ENCODE measurements at regions not wholly inside any gene's neighbourhood (a gene's known extent, or its start where the extent isn't known, plus 50 kb on each side); places are given as distances from the start of the nearest gene placed in this dataset.

DNA sequence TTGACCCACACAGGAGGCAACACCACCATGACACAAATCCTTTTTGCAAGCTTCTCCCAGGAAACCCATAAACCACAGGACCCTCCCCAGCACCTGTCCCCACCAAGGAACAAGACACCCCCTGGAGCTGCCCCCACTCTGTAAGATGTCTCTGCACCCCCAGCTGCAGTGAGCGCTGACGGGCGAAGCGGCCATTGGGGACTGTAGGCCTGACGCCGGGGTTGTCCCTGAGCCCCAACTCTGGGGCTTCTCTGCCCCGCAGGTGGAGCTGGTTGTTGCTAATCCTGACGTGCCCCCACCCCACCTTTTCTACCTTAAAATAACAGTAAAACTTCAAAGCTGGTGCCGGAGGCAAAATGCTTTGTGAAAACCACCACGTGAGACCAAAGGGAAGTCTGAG is 94.7 kb upstream of the PPP2R2D start:
- DNase-seq (ENCODE audit: low spot score in 2 of 2) = no peak
- WGBS, 2 donors = 80 to 89% methylated on average over 10 of the region's 10 CpGs
- Histone ChIP-seq H3K27me3 (no peaks in the 10 kb centered on the region), H3K4me3 (no peak overlapping the region), H3K9me3 (no peaks in the 10 kb centered on the region), H3K4me1 (no peaks in the 10 kb centered on the region), H3K27ac (no peak overlapping the region), H3K36me3 (no peaks in the 10 kb centered on the region)
- TF ChIP-seq POLR2A (IDR thresholded peaks at IDR 0.05) (no peak), EP300 (IDR thresholded peaks at IDR 0.05) (no peak)
- TF ChIP-seq, protein P1, sequence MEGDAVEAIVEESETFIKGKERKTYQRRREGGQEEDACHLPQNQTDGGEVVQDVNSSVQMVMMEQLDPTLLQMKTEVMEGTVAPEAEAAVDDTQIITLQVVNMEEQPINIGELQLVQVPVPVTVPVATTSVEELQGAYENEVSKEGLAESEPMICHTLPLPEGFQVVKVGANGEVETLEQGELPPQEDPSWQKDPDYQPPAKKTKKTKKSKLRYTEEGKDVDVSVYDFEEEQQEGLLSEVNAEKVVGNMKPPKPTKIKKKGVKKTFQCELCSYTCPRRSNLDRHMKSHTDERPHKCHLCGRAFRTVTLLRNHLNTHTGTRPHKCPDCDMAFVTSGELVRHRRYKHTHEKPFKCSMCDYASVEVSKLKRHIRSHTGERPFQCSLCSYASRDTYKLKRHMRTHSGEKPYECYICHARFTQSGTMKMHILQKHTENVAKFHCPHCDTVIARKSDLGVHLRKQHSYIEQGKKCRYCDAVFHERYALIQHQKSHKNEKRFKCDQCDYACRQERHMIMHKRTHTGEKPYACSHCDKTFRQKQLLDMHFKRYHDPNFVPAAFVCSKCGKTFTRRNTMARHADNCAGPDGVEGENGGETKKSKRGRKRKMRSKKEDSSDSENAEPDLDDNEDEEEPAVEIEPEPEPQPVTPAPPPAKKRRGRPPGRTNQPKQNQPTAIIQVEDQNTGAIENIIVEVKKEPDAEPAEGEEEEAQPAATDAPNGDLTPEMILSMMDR (IDR thresholded peaks at IDR 0.05) = no peak

DNA sequence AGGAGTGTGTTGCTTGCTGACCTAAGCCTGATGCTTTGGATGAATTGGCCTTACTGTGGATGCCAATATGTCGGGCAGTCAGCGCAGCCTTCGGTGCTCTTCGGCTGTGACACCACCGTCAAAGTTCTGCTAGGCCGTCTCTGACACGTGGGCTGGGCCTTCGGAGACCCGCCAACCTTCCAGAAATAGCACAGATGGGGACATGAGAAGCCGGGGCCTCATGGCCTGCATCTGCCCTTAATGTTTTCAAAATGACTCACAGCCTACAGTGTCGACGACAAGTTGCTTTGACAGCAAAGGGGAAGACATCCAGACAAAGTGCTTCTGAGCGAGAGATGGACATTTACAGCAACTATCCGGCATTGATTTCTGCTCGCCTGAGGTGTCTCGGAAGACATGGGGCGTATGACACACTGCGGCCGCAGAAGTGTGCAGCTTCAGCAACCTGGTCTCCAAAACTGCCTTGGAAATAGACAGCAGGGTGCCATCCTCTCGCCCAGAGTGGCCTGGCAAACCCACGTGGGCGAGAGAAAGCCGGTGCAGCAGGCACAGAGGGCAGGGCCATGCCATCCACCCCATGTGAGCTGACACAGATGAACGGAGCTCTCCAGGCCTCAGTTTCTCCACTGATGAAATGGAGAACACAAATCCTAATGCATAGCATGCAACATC is 94.0 kb upstream of the PPP2R2D start:
- no peaks in the 10 kb centered on the region for H3K9me3 ChIP-seq
- no peak overlapping the region for H3K4me3 ChIP-seq
- no peaks in the 10 kb centered on the region for H3K36me3 ChIP-seq
- no peaks in the 10 kb centered on the region for H3K27me3 ChIP-seq
- no peaks in the 10 kb centered on the region for H3K4me1 ChIP-seq
- DNase-seq (ENCODE audit: low spot score in 2 of 2) = no peak
- no peak overlapping the region for H3K27ac ChIP-seq
- TF ChIP-seq POLR2A (IDR thresholded peaks at IDR 0.05) (no peak), EP300 (IDR thresholded peaks at IDR 0.05) (no peak)
- TF ChIP-seq, protein P1 (IDR thresholded peaks at IDR 0.05) = no peak
- WGBS, 2 donors = 62 to 64% methylated on average over 22 to 24 of the region's 24 CpGs

DNA sequence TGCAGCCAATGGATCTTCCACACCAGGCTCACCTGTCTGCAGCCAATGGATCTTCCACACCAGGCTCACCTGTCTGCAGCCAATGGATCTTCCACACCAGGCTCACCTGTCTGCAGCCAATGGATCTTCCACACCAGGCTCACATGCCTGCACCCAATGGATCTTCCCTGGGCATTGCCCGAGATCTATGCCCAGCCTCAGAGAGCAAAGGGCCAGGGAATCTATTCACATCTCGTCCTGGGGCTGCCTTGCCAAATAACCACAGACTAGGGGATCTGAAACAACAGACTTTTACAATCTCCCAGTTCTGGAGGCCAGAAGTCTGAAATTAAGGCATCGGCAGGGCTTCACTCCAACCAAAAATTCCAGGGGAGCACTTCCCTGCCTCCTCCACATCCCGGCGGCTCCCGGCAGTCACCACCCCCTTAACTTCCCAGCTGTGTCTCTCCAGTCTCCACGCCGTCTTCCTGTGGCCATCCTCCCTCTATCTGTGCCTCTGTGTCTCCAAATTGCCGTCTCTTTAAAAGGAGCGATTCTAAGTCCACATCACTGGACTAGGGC is 92.4 kb upstream of the PPP2R2D start:
- no peak overlapping the region for H3K4me3 ChIP-seq
- 34 to 54% methylated on average over 10 of the region's 10 CpGs for WGBS, 2 donors
- TF ChIP-seq, protein P1 (IDR thresholded peaks at IDR 0.05) = no peak
- no peak for TF ChIP-seq EP300 (IDR thresholded peaks at IDR 0.05)
- no peak for TF ChIP-seq POLR2A (IDR thresholded peaks at IDR 0.05)
- no peaks in the 10 kb centered on the region for H3K27me3 ChIP-seq
- no peak for DNase-seq (ENCODE audit: low spot score in 2 of 2)
- H3K4me1 ChIP-seq = no peaks in the 10 kb centered on the region
- no peak overlapping the region for H3K27ac ChIP-seq
- no peaks in the 10 kb centered on the region for H3K9me3 ChIP-seq
- H3K36me3 ChIP-seq = no peaks in the 10 kb centered on the region

DNA sequence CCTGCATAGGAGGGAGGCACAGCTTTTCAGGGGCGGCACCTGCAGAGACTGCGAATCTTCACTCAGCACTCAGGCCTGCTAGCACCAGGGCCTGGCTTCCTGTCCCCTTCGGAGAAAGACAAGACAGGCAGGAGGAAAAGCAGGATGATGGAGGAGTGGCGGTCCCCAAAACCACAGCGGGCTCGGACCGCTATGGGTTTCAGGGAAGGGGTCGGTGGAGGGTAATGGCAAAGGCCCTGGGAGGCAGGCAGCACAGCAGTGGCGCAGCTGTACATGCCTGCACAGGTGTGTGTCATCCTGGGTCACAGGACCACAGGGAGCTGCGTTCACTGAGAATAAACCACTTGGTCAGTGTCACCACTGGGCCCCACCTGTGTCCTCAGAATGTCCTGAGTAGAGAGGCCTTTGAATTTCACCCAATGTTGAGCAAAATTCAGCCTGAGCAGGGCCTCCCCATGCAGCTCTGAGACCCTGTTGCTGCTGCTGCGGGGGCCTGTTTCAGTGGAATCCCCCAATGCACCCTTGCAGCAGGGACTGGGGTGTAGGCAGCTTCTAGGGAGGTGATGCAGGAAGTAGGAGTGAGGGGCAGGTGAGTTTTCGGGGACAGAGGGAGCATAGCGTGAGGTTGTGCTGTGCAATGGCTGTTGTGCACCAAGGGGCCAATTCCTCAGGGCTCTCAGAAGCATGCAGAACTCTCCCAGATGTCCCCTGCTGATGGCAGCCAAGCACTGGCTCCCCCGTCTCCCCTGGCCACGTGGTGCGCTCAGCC is 90.6 kb upstream of the PPP2R2D start:
- Histone ChIP-seq H3K36me3 (no peaks in the 10 kb centered on the region), H3K4me1 (no peaks in the 10 kb centered on the region), H3K9me3 (no peaks in the 10 kb centered on the region), H3K27ac (no peak overlapping the region), H3K27me3 (no peaks in the 10 kb centered on the region), H3K4me3 (no peak overlapping the region)
- DNase-seq (ENCODE audit: low spot score in 2 of 2) = no peak
- WGBS, 2 donors = 79 to 85% methylated on average over 15 to 16 of the region's 16 CpGs
- TF ChIP-seq EP300 (IDR thresholded peaks at IDR 0.05) (no peak), POLR2A (IDR thresholded peaks at IDR 0.05) (no peak)
- TF ChIP-seq, protein P1 (IDR thresholded peaks at IDR 0.05) = no peak
